ENCODE measurements at regions not wholly inside any gene's neighbourhood (a gene's known extent, or its start where the extent isn't known, plus 50 kb on each side); places are given as distances from the start of the nearest gene placed in this dataset.
"Not testable (repeated sequence)": the region's sequence is repeated elsewhere in the genome, so short reads cannot be mapped to it uniquely, and the experiment has no call there.

DNA sequence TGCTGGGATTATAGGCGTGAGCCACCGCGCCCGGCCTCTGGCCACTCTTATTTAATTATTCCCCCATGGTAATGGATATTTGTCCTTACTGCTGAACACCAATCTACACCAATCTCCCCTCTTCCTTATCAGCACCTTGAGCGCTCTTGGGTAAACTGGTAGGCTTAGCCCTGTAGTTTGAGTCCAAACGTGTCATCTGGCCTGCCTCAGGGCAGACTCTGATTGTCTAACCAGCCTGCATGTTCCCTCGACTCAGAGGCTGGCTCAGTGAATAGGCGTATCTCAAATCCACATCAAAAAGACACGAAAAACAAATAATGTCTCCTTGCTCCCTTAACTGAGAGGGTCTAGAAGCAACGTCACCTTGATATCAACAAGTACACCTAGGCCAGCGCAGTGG is 260.9 kb downstream of the TFAP2C start:
- DNase-seq, result no peak

DNA sequence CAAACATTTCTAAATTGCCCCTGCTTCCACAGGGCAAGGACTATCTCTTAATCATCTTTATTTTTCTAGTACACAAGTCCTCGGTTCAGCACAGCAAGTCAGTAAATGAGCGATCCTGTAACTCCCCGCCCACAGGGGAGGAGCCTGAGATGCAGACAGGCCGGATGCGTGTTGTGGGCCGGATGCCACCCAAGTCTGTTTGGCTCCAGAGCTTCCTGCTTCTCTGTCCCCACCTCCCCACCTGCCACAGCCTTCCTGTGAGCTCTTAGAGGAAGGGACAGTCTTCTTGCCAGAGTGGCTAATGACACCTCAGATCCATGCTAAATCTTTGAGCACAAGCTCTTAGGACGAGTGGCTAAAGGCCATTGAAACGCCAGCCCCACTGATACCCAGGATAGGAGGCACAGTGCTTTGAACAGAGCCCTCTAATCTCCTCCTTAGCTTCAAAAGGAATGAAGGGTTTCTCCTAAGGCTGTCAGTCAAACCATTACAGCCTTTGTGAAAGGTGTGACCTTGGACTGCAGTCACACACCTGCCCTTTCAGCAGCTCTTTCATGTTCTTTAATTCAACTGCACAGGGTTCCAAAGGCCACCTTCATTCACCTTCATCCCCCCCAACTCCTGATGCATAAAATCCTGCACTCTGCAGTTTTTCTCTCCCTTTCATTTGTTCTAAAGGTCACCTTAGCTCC is 264.3 kb downstream of the TFAP2C start:
- DNase-seq, result no peak

DNA sequence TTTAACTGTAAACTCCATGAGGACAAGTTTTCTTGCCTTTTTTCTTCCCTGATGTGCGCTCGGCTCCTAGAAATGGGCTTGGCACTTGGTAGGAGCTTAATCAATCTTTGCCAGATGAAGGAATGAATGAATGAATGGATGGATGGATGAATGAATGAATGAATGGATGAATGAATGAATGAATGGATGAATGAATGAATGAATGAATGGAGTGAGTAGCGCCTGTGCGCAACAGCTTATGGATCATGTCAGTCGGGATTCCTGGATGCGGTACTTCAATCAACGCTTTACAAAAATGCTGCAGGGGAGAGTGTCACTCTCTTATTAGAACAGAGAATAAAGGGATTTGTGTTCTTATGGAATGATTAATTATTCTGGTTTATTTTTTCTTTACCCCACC is 267.3 kb downstream of the TFAP2C start:
- no peak for DNase-seq

DNA sequence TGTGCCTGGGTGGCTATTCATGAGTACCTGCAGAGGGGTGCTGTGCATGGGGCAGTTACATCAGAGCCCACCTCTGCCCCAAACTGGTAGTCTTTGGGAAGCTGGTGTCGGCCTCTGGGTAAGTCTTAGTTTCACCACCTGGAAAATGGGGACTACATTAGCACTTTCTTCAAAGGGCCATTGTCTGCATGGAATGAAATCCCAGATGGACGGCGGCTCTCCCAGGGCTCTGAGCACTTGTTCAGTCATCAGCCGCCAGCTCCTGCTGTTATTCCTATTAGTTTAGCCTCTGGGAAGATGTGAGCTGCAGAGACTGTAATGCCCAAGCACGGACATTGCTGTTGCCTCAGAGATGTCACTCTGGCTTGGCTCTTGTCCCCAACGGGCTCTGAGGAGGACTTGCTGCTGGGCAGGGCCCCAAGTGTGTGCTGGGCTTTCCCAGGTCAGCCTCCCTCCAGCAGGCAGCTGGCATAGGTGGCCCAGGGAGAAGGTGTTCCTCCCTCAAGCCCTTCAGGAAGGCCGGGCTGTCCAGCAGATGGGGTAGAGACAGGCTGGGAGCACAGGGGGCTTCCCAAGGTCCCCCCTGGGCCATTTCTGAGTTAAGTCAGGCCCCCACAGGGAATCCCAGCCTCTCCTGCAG is 268.3 kb downstream of the TFAP2C start:
- no peak for DNase-seq

DNA sequence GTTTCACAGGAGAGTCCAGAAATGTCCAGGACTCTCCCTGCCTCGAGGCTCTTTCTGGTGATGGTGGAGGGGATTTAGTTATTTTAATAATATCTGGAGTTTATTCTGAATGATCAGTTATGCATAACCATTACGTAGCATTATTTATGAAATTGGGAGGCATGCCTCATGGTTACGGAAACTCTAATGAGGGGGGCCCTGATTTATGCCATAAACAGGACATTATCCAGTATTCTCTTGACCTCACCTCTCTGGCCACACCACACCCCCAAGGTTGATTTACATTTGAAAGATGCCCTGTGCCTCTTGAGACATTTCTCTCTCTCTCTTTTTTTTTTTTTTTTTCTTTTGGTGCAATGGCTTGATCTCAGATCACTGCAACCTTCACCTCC is 268.8 kb downstream of the TFAP2C start:
- DNase-seq, result no peak

DNA sequence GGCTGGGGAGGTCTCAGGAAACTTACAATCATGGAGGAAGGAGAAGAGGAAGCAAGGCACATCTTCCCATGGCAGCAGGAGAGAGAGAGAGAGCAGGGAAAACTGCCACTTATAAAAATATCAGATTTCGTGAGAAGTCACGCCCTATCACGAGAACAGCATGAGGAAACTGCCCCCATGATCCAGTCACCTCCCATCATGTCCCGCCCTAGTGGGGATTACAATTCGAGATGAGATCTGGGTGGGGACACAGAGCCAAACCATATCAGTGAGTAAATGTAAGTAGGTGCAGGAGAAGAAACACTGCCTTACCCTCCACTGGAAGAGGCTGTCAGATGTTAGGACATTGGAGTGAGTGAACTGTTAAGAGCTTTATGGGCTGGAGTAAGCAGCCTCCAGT is 270.4 kb downstream of the TFAP2C start:
- DNase-seq, result no peak

DNA sequence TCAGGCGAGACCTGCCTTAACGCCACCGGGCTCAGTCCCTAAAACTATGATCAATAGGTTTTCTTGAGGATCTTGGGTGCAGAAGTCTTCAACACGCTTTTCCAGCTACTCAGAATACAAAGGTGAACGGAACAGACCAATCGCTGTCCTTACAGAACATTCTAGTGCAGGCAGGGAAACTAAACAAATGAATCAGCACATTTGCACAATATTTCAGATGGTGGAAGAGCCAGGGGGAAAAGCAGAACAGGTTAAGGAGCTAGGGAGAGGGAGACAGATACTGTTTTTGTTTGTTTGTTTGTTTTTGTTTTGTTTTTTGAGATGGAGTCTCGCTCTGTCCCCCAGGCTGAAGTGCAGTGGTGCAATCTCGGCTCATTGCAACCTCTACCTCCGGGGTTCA is 271.1 kb downstream of the TFAP2C start:
- no peak for DNase-seq

DNA sequence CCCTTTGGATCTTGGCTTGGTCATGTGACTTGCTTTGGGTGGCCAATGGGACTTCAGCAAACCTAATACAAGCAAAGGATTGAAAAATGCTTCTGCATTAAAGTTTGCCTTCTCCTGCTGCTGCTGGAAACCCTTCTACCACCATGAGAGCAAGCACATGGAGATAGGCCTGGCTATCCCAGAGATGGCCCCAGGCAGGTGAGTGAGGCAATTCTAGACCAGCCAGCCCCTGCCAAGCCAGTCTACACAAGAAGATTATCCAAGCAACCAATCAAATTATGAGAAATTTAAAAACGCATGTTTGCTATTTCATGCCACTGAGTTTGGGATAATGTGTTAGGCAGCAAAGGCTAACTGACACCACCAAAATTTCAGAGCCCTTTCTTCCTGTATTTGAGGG is 274.3 kb downstream of the TFAP2C start:
- DNase-seq, result no peak

DNA sequence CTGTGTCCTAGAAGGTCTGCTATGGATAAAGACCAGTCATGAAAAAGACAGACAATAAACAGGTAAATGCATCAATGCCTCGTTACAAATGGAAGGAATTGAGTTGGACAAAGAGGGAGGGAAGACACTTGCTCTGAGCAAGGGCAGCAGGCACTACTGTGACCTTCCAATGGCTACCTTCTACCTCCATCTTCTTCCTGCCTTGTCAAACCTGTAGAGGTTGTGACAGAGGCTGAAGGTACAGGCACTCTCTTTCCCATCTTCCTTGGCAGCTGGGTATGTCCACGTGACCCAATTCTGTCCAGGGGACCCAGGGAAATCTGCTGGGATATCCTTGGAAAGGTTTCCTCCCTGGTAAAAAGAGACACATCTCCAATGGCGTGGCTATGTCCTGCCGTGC is 274.8 kb downstream of the TFAP2C start:
- DNase-seq, result no peak

DNA sequence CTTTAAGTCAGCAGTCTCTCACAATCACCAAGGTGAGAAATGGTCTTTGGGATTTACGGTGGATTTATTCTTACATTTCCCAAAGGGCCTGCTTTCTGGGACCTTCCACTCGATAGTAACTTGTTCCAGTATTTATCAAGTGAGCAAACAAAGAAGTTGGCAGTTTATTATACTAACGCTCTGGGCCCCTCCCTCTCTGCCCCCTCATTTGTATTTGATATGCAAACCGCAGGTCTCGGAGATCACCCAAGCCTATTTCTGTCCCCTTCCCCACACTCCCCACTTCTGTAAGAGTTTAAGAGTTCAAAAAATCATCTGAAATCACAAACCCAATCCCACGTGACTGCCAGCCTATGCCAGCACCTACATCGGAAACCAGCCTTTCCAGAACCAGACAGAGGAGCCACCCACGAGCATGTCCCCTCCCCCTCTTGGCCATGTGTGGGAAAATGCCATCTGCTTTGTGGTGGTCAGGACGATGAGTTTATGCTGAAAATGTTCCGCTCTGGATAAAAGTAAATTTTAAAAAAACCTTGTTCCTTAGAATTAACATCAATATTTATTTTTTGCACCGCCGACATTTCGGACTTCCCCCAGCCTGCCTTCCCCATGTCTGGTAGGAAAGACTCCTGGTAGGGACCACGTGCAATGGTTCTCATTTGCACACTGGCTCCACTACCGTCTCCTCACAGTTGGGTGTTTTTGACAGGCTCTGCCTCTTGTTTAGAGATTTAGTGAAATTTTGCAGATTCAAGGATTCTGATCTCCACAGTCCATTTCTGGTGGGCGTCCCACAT is 281.0 kb downstream of the TFAP2C start:
- DNase-seq, result no peak

DNA sequence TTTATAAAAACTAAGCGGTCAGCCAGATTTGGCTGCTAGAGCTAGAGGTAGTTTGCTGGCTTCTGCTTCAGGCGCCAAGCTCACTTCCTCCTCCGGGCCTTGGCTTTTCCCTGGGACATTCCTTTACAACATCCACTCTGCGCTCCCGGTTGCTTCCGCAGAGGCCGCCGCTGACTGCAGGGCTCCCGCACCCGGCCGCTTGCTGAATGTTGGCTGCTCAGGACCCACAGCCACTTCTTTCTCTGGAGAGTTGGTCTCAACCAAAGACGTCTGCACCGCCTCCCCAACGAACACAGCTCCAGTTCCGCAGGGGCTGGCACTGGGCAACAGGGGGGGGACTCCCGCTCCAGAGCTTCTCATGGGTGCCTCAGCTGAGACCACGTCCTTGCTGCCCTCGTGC is 282.8 kb downstream of the TFAP2C start:
- no peak for DNase-seq

DNA sequence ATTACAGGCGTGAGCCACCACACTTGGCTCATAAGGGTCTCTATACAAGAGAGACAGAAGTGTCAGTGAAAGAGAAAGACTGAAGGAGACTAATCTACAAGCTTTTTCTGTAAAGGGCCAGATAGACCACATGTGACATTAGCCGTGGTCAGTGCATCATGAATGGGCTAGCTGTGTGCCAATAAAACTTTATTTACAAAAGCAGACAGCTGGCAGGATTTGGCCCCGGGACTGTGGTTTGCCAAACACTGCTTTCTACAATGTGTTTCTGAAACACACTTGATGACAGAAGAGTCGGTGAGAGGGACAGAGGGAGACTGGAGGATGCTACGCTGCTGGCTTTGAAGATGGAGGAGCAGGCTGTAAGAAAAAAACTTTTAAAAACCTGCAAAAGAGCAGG is 285.4 kb downstream of the TFAP2C start:
- no peak for DNase-seq

DNA sequence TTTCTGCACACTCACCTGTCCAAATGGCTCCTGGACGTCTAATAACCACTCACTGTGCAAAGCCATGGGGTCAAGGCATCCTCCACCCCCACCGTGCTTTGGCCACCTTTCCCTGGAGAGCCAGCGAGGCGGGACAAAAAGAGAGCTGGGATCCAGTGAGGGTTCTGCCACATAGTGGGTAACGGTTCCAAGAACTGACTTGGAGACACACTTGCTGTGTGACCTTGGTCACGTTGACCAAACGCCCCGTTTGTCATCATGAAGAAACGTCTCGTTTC is 287.2 kb downstream of the TFAP2C start:
- no peak for DNase-seq

DNA sequence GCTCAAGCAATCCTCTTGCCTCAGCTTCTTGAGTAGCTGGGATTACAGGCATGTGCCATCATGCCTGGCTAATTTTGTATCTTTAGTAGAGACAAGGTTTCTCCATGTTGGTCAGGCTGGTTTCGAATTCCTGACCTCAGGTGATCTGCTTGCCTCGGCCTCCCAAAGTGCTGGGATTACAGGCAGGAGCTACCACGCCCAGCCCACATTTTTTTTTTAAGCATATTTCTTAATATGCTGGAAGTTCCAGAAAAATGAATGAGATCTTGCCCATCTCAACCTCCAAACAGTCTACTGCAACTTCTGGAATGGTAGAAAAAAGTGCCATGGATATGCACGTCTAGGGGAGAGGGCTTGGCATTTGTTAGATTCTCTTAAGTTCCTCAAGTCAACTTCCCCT is 290.9 kb downstream of the TFAP2C start:
- not testable (repeated sequence) for DNase-seq

DNA sequence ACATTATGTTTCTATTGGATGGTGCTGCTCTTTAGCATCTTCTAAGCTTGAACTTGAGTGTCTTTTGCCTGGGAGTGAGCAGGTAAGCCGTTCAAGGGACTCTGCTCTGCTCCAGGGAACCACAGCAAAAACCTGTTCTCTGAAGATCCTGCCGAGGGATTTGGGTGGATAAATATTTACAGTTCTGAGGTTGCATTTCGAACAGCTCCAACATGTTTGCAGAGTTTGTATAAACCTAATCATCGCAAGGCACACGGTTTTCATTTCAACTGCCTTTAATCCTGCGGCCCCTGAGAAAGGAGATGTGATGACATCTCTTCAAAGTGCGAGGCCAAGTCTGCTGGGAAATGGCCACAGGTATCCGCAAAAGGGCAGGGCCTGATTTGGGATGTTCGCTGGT is 293.4 kb downstream of the TFAP2C start:
- DNase-seq, result no peak

DNA sequence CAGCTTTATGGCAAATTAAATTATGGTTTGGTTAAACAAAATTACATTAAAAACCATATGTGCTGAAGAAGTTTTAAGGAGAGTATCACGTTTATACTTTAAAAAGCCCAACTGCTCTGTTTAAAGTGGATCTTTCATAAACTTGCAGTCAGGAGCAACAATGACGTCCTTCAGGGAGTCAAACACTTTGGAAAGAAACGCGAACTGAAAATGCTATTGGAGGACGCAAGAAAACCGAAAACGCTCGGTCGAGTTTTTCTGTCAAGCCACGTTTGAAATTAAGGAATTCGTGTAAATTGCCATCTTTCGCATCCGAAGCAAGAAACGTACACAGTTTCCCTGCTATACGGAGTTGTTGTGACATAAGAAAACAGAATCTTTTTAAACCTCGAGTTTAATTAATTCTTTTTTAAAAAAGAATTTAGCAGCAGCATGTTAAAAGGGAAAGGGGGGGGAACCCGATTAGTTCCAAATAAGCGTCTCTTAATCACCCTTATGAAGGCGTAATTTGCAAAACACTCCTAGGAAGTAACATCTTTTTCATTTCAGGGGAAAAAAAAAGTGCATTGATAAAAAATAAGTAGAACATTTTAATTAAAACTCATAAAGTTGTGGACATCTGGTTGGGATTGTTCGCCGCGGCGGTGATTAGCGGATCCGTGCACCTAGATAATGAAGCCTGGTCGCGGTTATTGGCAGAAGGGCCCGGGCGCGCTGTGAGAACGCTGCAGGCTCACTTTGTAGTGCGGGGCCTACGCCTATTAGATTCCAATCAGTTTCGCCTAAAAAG is 295.4 kb downstream of the TFAP2C start:
- no peak for DNase-seq

DNA sequence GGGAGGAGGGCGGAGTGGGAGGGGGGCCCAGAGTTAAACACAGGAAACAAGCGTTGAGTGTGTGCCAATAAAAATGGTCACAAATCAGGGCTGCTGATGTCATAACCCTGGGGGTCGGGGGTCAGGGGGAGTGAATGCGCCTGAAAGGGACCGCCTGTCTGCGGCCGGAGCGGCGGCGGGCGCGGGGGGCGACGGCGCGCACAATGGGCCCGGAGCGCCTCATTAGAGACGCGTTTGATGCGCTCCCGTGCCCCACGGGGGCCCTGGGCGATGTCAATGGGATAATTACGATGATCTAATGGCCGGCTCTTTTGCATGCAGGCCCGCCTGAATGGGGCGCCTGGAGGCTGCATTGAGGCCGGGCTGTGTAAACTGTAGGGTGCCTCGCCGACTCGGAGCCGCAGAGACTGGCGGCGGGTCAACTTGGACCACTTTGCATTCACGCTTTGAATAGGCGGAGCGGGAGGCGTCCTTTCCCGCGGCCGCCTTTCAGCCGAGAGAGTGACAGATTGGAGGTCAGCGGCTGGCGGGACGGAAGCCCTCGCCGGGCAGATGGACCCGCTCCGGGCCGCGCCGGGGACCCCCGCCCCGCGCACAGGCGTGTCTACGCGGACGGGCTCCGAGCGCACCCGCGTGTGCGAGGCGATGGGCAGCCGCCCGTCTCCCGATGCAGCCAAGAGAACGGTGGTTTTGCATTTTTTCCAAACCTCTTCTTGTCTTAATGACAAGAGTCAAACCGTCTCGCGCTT is 296.1 kb downstream of the TFAP2C start:
- no peak for DNase-seq

DNA sequence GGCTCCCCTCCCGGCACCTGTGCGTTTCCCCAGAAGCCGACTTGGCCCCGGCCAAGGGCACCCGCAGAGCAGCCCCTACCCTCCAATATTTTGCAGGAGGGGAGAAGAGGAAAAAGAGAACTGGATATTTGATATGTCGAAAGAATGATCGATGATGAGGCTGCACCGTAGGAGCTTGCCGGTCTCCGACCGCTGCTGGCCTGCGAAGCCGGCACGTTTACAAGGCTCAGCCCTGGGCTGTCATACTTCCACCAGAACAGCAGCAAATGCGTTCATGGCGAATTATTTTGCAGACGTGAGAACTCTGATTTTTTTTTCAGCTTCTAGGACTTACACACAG is 296.7 kb downstream of the TFAP2C start:
- no peak for DNase-seq

DNA sequence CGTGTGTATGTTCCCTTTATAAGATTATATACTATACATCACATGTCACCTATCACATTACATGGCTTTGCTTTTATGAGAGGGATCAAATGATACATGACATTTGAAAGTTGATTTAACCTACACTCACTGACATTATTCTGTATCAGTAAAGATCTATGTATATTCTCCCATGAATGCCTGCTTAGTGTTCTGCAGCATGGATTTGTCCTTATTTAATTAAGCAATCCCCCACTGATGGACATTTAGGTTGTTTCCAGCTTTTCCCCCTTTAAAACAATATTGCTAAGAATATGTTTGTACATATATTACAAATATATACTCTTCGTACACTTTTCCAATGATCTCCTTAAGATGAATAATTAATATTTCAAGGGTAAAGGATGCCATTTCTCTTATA is 297.4 kb downstream of the TFAP2C start:
- no peak for DNase-seq

DNA sequence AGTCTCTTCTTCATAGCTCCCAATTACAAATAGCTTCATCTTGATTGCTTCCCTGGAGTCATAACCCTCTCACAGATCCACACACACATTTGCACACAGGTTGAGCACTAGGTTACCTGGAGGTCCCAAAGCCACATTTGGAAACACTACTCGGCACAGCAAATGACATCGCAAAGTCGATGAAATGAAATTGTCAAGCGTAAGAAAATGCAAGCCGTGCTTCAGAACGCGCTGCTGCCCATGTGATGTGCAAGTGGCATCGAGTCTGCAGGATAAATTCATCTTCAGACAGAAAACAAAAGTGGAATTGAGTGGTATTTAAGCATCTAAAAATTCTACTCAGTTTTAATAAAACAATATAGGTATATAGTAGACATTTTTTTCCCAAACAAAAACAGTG is 298.0 kb downstream of the TFAP2C start:
- DNase-seq, result no peak

DNA sequence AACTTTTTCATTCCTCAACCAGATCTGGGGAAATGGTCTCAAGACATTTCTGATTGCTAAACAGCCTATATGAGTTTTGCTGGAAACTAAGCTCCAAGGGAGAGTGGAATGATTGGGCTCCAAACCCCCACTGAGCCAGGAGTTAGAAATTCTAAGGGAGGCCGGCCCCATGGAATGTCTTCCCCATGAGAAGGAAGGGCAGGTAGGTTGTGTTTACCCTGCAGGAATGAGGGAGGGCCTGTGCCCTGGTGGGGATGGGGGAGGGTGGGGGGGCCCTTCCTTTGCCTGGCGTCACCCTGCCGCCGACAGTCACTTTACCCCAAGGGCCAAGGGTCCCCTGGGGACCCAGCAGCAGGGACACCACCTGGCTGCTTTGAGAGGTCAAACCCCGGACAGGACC is 298.9 kb downstream of the TFAP2C start:
- no peak for DNase-seq

DNA sequence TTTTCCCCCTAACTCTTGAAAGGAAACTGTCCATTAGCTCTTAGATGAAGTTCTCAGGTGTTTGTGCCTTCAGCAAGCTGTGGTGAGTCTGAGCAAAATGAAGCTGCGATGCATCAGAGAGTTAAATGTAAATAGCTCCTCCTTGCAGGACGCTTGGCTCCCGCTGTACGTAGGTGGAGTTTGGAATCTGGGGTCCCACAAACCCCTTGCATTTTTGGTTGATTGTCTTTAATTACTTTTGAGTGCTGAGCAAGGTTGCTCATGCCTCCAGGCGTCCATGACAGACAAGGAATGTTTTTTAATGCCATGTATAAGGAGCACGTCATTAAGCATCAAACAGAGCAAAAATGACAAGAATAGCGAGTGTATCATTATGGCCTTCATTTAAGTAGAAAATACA is 300.5 kb downstream of the TFAP2C start:
- no peak for DNase-seq

DNA sequence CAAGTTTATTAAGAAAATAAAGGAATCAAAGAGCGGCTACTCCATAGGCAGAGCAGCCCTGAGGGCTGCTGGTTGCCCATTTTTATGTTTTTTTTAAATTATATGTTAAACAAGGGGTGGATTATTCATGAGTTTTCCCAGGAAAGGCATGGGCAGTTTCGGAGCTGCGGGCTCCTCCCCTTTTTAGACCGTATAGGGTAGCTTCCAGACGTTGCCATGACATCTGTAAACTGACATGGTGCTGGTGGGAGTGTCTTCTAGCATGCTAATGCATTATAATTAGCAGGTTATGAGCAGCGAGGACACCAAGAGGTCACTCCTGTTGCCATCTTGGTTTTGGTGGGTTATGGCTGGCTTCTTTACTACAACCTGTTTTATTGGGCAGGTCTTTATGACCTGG is 301.8 kb downstream of the TFAP2C start:
- no peak for DNase-seq
